Left ventricle myocardium inferior (tissue), 1 donor: ENCODE measurements at regions not wholly inside any gene's neighbourhood (a gene's known extent, or its start where the extent isn't known, plus 50 kb on each side); places are given as distances from the start of the nearest gene placed in this dataset.

Experiments
- DNase-seq: peaks from one replicate; pipeline ENCODE4 v3.0.0-alpha.2; 2020
- H3K27ac ChIP-seq: fragments of 200-600 bp; replicated peaks from 2 replicates; pipeline ENCODE4 v1.8.0; 2021
- H3K27me3 ChIP-seq: fragments of 200-600 bp; 2 replicates; pipeline ENCODE4 v1.8.0; 2021; ENCODE audit warnings: low read depth
- H3K36me3 ChIP-seq: fragments of 200-600 bp; 2 replicates; pipeline ENCODE4 v1.8.0; 2021
- H3K4me1 ChIP-seq: fragments of 200-600 bp; 2 replicates; pipeline ENCODE4 v1.8.0; 2021
- H3K4me3 ChIP-seq: fragments of 200-600 bp; 2 replicates; pipeline ENCODE4 v1.8.0; 2021; ENCODE audit warnings: mild to moderate bottlenecking, moderate library complexity
- H3K9me3 ChIP-seq: fragments of 200-600 bp; replicated peaks from 2 replicates; pipeline ENCODE4 v1.8.0; 2021
- intact Hi-C: fragments of 100-400 bp; cut with micrococcal nuclease; formaldehyde crosslinking; loops from one replicate; pipeline ENCODE4 v1.11.0; 2022
- TF ChIP-seq, protein P1 (sequence below): fragments of 200-600 bp; IDR thresholded peaks from 2 replicates; pipeline ENCODE4 v1.8.0; 2021; ENCODE audit warnings: antibody characterized with exemption, mild to moderate bottlenecking, borderline replicate concordance
- donor health status: DM: no; HTN: yes; CAD: no; lungs with severe emphysema.

DNA sequence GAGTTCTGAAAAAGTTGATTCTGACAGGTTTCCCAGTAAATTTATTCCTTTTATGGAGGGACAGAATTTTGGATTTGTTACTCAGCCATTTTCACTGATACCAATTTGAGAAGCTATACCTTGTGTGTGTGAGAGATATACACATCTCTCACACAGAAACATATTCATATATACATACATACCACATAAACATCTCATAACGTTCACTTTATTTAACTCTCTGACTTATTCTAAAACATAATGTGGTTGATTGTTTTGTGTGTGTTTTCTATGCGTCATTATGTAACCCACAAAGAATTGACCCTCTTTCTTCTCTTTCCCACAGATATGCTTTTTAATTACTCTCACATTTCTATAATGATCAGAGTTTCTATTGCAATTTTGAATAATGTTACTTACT is 570.8 kb upstream of the TLE4 start:
- Histone ChIP-seq H3K36me3 (no peaks in the 10 kb centered on the region), H3K4me3 (no peak overlapping the region), H3K9me3 (peaks cover 3% of the 10 kb centered on the region), H3K27me3 (no peaks in the 10 kb centered on the region), H3K27ac (no peak overlapping the region), H3K4me1 (no peaks in the 10 kb centered on the region)
- TF ChIP-seq, protein P1, sequence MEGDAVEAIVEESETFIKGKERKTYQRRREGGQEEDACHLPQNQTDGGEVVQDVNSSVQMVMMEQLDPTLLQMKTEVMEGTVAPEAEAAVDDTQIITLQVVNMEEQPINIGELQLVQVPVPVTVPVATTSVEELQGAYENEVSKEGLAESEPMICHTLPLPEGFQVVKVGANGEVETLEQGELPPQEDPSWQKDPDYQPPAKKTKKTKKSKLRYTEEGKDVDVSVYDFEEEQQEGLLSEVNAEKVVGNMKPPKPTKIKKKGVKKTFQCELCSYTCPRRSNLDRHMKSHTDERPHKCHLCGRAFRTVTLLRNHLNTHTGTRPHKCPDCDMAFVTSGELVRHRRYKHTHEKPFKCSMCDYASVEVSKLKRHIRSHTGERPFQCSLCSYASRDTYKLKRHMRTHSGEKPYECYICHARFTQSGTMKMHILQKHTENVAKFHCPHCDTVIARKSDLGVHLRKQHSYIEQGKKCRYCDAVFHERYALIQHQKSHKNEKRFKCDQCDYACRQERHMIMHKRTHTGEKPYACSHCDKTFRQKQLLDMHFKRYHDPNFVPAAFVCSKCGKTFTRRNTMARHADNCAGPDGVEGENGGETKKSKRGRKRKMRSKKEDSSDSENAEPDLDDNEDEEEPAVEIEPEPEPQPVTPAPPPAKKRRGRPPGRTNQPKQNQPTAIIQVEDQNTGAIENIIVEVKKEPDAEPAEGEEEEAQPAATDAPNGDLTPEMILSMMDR = no peak
- intact Hi-C loops = no loop called here
- DNase-seq = no peak

- Histone ChIP-seq H3K27me3 (no peaks in the 10 kb centered on the region), H3K4me3 (no peak overlapping the region), H3K9me3 (peaks cover 3% of the 10 kb centered on the region), H3K36me3 (no peaks in the 10 kb centered on the region), H3K27ac (no peak overlapping the region), H3K4me1 (no peaks in the 10 kb centered on the region)
- DNase-seq = no peak
- TF ChIP-seq, protein P1 = no peak
- intact Hi-C loops = no loop called here
Measured at GRCh38 chr9:79003514-79003913, 568.3 kb upstream of the TLE4 start.

DNA sequence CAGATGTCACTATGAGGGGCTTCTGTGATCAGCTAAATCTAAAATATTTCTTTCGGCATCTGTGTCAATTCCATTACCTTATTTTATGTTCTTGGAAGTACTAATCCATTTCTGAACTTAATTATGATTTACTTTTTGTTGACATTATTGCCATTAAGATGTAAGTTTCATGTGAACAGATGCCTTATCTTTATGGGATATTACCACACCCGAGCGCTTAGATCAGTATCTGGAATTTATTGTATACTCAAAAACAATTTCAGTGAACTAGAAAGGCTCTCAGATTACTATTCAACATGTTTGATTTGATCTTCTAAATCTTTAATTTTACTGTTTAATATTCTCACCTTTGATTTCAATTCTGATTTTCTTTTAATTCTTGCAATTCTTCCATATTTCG is 567.7 kb upstream of the TLE4 start:
- peaks cover 3% of the 10 kb centered on the region for H3K9me3 ChIP-seq
- H3K27ac ChIP-seq = no peak overlapping the region
- TF ChIP-seq, protein P1 = no peak
- no peaks in the 10 kb centered on the region for H3K4me1 ChIP-seq
- no peak for DNase-seq
- H3K36me3 ChIP-seq = no peaks in the 10 kb centered on the region
- intact Hi-C loops = no loop called here
- no peaks in the 10 kb centered on the region for H3K27me3 ChIP-seq
- no peak overlapping the region for H3K4me3 ChIP-seq

DNA sequence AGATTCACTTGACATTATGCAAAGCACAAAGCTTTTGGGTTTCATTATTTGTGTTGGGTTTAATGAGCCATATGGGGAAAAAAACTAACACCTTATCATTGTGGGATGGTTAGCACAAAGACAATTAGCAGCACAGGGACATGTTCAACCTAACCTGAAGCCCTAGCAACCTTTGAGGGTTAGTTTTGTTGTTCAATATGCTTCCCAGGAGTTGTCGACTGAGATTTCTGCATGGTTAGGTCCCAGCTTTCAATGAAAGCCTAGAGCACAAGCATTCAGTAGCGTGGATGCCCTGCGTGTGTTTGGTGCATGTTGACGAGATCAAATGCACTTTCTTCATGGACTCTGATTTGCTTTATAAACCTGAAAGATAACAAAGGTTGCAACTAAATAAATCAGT is 565.2 kb upstream of the TLE4 start:
- peaks cover 2% of the 10 kb centered on the region for H3K9me3 ChIP-seq
- no peak for DNase-seq
- no peak overlapping the region for H3K4me3 ChIP-seq
- H3K36me3 ChIP-seq = no peaks in the 10 kb centered on the region
- no peaks in the 10 kb centered on the region for H3K27me3 ChIP-seq
- intact Hi-C loops = no loop called here
- H3K27ac ChIP-seq = no peak overlapping the region
- H3K4me1 ChIP-seq = no peaks in the 10 kb centered on the region
- TF ChIP-seq, protein P1 = no peak

- Histone ChIP-seq H3K9me3 (peaks cover 4% of the 10 kb centered on the region), H3K27me3 (no peaks in the 10 kb centered on the region), H3K27ac (no peak overlapping the region), H3K4me3 (no peak overlapping the region), H3K4me1 (no peaks in the 10 kb centered on the region), H3K36me3 (no peaks in the 10 kb centered on the region)
- TF ChIP-seq, protein P1 = no peak
- DNase-seq = no peak
- intact Hi-C loops = no loop called here
Measured at GRCh38 chr9:79007701-79008483, 563.9 kb upstream of the TLE4 start.
